H1 (cell line): ENCODE measurements at regions not wholly inside any gene's neighbourhood (a gene's known extent, or its start where the extent isn't known, plus 50 kb on each side); places are given as distances from the start of the nearest gene placed in this dataset.
A peak's percentile ranks its signal among the peaks of the same experiment; 100 is the strongest.

Experiments used
- CTCF ChIA-PET: fragments of 300-600 bp; sonication (Branson Sonifier 250); formaldehyde crosslinking; loops from one replicate; lab custom pipeline; 2021; ENCODE audit not compliant: partially characterized antibody; lab: Charles Lee
- POLR2A ChIA-PET: fragments of 300-600 bp; sonication (Branson Sonifier 250); formaldehyde crosslinking; loops from one replicate; lab custom pipeline; 2021; ENCODE audit warnings: inconsistent platforms; ENCODE audit not compliant: partially characterized antibody; lab: Charles Lee
- DNase-seq, 2 experiments: peaks; one replicate each; pipeline versions ENCODE4 v3.0.0 to v3.0.0-alpha.2; 2010 to 2022; ENCODE audit warnings: low spot score in 2 of 2, low read depth in 1 of 2, mixed read lengths in 1 of 2
- FAIRE-seq: peaks from 2 replicates; lab custom pipeline; 2011; peaks lifted over from hg19 to GRCh38; lab: Jason Lieb, UNC
- H2AFZ ChIP-seq: 2 replicates; pipeline ENCODE4 v1.8.1; 2012; ENCODE audit warnings: low read length, inconsistent platforms
- H2AK5ac ChIP-seq: 2 replicates; pipeline ENCODE4 v1.6.1; 2013; ENCODE audit warnings: low read depth, low read length
- H2BK120ac ChIP-seq: replicated peaks from 2 replicates; pipeline ENCODE3; 2013; ENCODE audit warnings: low read depth, low read length, inconsistent platforms
- H2BK12ac ChIP-seq: 2 replicates; pipeline ENCODE4 v1.6.1; 2013; ENCODE audit warnings: low read depth, low read length
- H2BK15ac ChIP-seq: 2 replicates; pipeline ENCODE4 v1.6.1; 2013; ENCODE audit warnings: low read length
- H2BK20ac ChIP-seq: 2 replicates; pipeline ENCODE4 v1.6.1; 2013; ENCODE audit warnings: low read length
- H2BK5ac ChIP-seq: 2 replicates; pipeline ENCODE4 v1.6.1; 2013; ENCODE audit warnings: low read depth, low read length
- H3K14ac ChIP-seq: 2 replicates; pipeline ENCODE4 v1.6.1; 2013; ENCODE audit warnings: inconsistent platforms; ENCODE audit not compliant: insufficient read length
- H3K18ac ChIP-seq: 2 replicates; pipeline ENCODE4 v1.6.1; 2013; ENCODE audit warnings: low read length; ENCODE audit errors: extremely low read depth
- H3K23ac ChIP-seq: 2 replicates; pipeline ENCODE4 v1.6.1; 2013; ENCODE audit warnings: inconsistent platforms; ENCODE audit not compliant: insufficient read length
- H3K23me2 ChIP-seq: 2 replicates; pipeline ENCODE4 v1.6.1; 2013; ENCODE audit warnings: low read depth, low read length
- H3K27ac ChIP-seq: 2 replicates; pipeline ENCODE4 v1.6.1; 2011; ENCODE audit warnings: low read depth, low read length, inconsistent platforms
- H3K27me3 ChIP-seq, 4 experiments: replicated peaks in 1 of 4; 1 replicate in 1 of 4; 2 replicates in 3 of 4; pipeline versions ENCODE4 v1.6.1 to v1.8.1; 2011 to 2013; ENCODE audit warnings: low read length in 3 of 4, mild to moderate bottlenecking in 3 of 4, inconsistent platforms in 2 of 4, mixed read lengths in 2 of 4, moderate library complexity in 1 of 4; ENCODE audit not compliant: control insufficient read depth in 3 of 4, insufficient read depth in 3 of 4; ENCODE audit errors: extremely low read depth in 1 of 4
- H3K36me3 ChIP-seq, 4 experiments: 2 replicates each; pipeline versions ENCODE4 v1.6.1 to v1.8.1; 2011 to 2013; ENCODE audit warnings: mild to moderate bottlenecking in 4 of 4, low read length in 3 of 4, moderate library complexity in 2 of 4, control low read depth in 1 of 4, inconsistent platforms in 1 of 4; ENCODE audit not compliant: insufficient read depth in 4 of 4, control insufficient read depth in 2 of 4
- H3K4ac ChIP-seq: replicated peaks from 2 replicates; pipeline ENCODE3; 2013; ENCODE audit warnings: low read length, low read depth, mixed read lengths, inconsistent platforms; ENCODE audit not compliant: insufficient read length
- H3K4me1 ChIP-seq, 4 experiments: replicated peaks in 1 of 4; 1 replicate in 1 of 4; 2 replicates in 3 of 4; pipeline versions ENCODE4 v1.6.1 to v1.8.1; 2011 to 2013; ENCODE audit warnings: low read length in 3 of 4, inconsistent platforms in 2 of 4, mixed read lengths in 1 of 4; ENCODE audit not compliant: insufficient read depth in 4 of 4, control insufficient read depth in 3 of 4
- H3K4me2 ChIP-seq, 2 experiments: 2 replicates each; pipeline versions ENCODE4 v1.6.1 to v1.8.1; 2011 to 2013; ENCODE audit warnings: low read depth in 2 of 2, low read length in 2 of 2, control low read depth in 1 of 2, inconsistent platforms in 1 of 2, mild to moderate bottlenecking in 1 of 2; ENCODE audit not compliant: insufficient read depth in 1 of 2
- H3K4me3 ChIP-seq, 4 experiments: fragments of 200-600, 300-600 bp in 1 of 4; sonication (generic), shearing (Covaris generic), sonication (Bioruptor Twin) in 1 of 4; 2 replicates each; pipeline versions ENCODE4 v1.5.1 to v1.8.1; 2011 to 2016; ENCODE audit warnings: low read length in 4 of 4, low read depth in 3 of 4, control low read depth in 2 of 4, inconsistent platforms in 2 of 4, mild to moderate bottlenecking in 2 of 4, mixed read lengths in 1 of 4, moderate library complexity in 1 of 4; ENCODE audit not compliant: insufficient read depth in 2 of 4; ENCODE audit errors: extremely low read depth in 1 of 4
- H3K56ac ChIP-seq: replicated peaks from 2 replicates; pipeline ENCODE3; 2013; ENCODE audit warnings: low read depth, mild to moderate bottlenecking, mixed read lengths, low read length, inconsistent platforms; ENCODE audit not compliant: insufficient read length
- H3K79me1 ChIP-seq: 2 replicates; pipeline ENCODE4 v1.6.1; 2013; ENCODE audit warnings: low read depth, low read length, control low read depth
- H3K79me2 ChIP-seq, 2 experiments: 2 replicates each; pipeline versions ENCODE4 v1.6.1 to v1.8.1; 2012 to 2013; ENCODE audit warnings: low read length in 2 of 2, mild to moderate bottlenecking in 2 of 2, inconsistent platforms in 1 of 2; ENCODE audit not compliant: insufficient read depth in 2 of 2, control insufficient read depth in 1 of 2
- H3K9ac ChIP-seq, 4 experiments: replicated peaks in 1 of 4; 1 replicate in 1 of 4; 2 replicates in 3 of 4; pipeline versions ENCODE4 v1.6.1 to v1.8.1; 2011 to 2013; ENCODE audit warnings: low read depth in 3 of 4, low read length in 3 of 4, control low read depth in 2 of 4, mild to moderate bottlenecking in 2 of 4, moderate library complexity in 2 of 4, inconsistent platforms in 1 of 4; ENCODE audit errors: extremely low read depth in 1 of 4
- H3K9me3 ChIP-seq, 2 experiments: 2 replicates each; pipeline versions ENCODE4 v1.6.1 to v1.8.1; 2012 to 2013; ENCODE audit warnings: mild to moderate bottlenecking in 2 of 2, moderate library complexity in 2 of 2, control low read depth in 1 of 2, inconsistent platforms in 1 of 2, low read depth in 1 of 2, low read length in 1 of 2, mixed read lengths in 1 of 2; ENCODE audit not compliant: insufficient read depth in 2 of 2
- H4K20me1 ChIP-seq, 2 experiments: replicated peaks in 1 of 2; 2 replicates each; pipeline versions ENCODE3 to v1.8.1; 2011 to 2013; ENCODE audit warnings: inconsistent platforms in 2 of 2, low read length in 2 of 2, mild to moderate bottlenecking in 1 of 2; ENCODE audit not compliant: insufficient read depth in 2 of 2, control insufficient read depth in 1 of 2
- H4K5ac ChIP-seq: 2 replicates; pipeline ENCODE4 v1.6.1; 2013; ENCODE audit warnings: low read length, low read depth, mixed read lengths, inconsistent platforms; ENCODE audit not compliant: insufficient read length
- H4K8ac ChIP-seq: 2 replicates; pipeline ENCODE4 v1.8.0; 2013; ENCODE audit warnings: mild to moderate bottlenecking, moderate library complexity, low read length, inconsistent platforms; ENCODE audit not compliant: insufficient read depth; ENCODE audit errors: extremely low read depth
- H4K91ac ChIP-seq: replicated peaks from 2 replicates; pipeline ENCODE3; 2013; ENCODE audit warnings: low read length, mixed read lengths, inconsistent platforms; ENCODE audit not compliant: insufficient read length
- RAD21 ChIP-seq, 2 experiments: IDR thresholded peaks in 1 of 2; conservative IDR thresholded peaks in 1 of 2; 2 replicates each; pipeline ENCODE4 v1.6.1; 2011; ENCODE audit warnings: low read depth in 2 of 2, low read length in 2 of 2, improper control_type of control experiment in 1 of 2, inconsistent platforms in 1 of 2, mild to moderate bottlenecking in 1 of 2, moderate library complexity in 1 of 2
- WGBS, 2 experiments: shearing (Covaris generic) in 1 of 2; methylation state at CpG; one replicate each; pipeline versions ENCODE4 v1.1.6 to v1.1.7; 2013 to 2015; ENCODE audit warnings: low lambda C conversion rate in 2 of 2, mixed read lengths in 2 of 2, inconsistent platforms in 1 of 2, low coverage in 1 of 2, missing lambda C conversion rate in 1 of 2; ENCODE audit not compliant: insufficient replicate concordance in 2 of 2, insufficient coverage in 1 of 2, insufficient read length in 1 of 2; ENCODE audit errors: extremely low coverage in 1 of 2, missing lambda C conversion rate in 1 of 2; 5-methylcytosine and 5-hydroxymethylcytosine counted together

DNA sequence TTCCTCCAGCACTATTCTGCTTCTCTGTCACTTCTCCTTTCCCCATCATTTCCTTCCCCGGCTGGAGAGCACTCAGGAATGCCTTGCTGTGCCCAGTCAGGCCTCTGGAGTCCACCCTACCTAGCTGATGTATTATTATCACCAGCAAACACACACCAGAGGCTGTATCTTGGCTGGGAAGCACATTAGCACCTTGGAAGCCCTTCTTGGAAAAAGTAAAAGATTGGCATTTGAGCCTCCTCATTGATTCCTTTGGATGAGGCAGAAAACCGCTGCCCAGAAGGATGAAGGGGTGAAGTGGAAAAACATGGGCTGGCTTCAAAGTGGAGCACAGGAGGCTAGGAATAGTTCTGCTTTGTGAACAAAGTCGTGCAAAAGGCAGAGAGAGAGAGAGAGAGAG lies 244.3 kb downstream of the RPLP1 start:
- FAIRE-seq = no peak

More for the DNA sequence above, 244.3 kb downstream of the RPLP1 start:
- no peak overlapping the region for H3K56ac ChIP-seq
- ChIA-PET CTCF (no interaction called here), POLR2A (no interaction called here)
- H3K23ac ChIP-seq = no peak overlapping the region
- no peak overlapping the region for H4K8ac ChIP-seq
- H4K20me1 ChIP-seq = no peaks in the 10 kb centered on the region
- no peak overlapping the region for H3K27ac ChIP-seq
- H3K23me2 ChIP-seq = no peaks in the 10 kb centered on the region
- H3K36me3 ChIP-seq = no peaks in the 10 kb centered on the region
- H3K4me1 ChIP-seq = no peaks in the 10 kb centered on the region
- no peaks in the 10 kb centered on the region for H3K9me3 ChIP-seq
- no peak overlapping the region for H2AK5ac ChIP-seq
- H2BK15ac ChIP-seq = no peak overlapping the region
- WGBS, 2 experiments = 81% methylated on average over 3 of the region's 3 CpGs; no CpG with 5 or more reads in 1 of the 2 experiments
- H3K4me3 ChIP-seq = no peak overlapping the region
- H2AFZ ChIP-seq = peak overlapping the region; percentile 24; the same call in 1 of the 2 replicates
- H3K14ac ChIP-seq = no peak overlapping the region
- no peak overlapping the region for H2BK120ac ChIP-seq
- H3K4me2 ChIP-seq = no peak overlapping the region
- no peak overlapping the region for H2BK20ac ChIP-seq
- no peak overlapping the region for H3K9ac ChIP-seq
- no peak for TF ChIP-seq RAD21 (IDR thresholded peaks at IDR 0.05 in 1 of 2, conservative IDR thresholded peaks at IDR 0.05 in 1 of 2; ENCODE audit: low read depth in 2 of 2, low read length in 2 of 2)
- DNase-seq = no peak
- H3K18ac ChIP-seq = no peak overlapping the region
- H4K91ac ChIP-seq = no peak overlapping the region
- no peak overlapping the region for H4K5ac ChIP-seq
- peaks cover 0 to under 1% (median 0%) of the 10 kb centered on the region in 4 experiments; a peak in 1 of 7 replicates for H3K27me3 ChIP-seq
- H2BK12ac ChIP-seq = no peak overlapping the region
- H3K79me1 ChIP-seq = no peaks in the 10 kb centered on the region
- no peak overlapping the region for H2BK5ac ChIP-seq
- H3K79me2 ChIP-seq = no peaks in the 10 kb centered on the region
- no peak overlapping the region for H3K4ac ChIP-seq
